NCI-H2029 treated with DMSO at 0.1 percent for 48 hours (cell line): ENCODE measurements at regions not wholly inside any gene's neighbourhood (a gene's known extent, or its start where the extent isn't known, plus 50 kb on each side); places are given as distances from the start of the nearest gene placed in this dataset.

ENCODE experiments used
- DNase-seq: peaks from one replicate; lab custom pipeline; 2025; lab: John Stamatoyannopoulos, UW

DNA sequence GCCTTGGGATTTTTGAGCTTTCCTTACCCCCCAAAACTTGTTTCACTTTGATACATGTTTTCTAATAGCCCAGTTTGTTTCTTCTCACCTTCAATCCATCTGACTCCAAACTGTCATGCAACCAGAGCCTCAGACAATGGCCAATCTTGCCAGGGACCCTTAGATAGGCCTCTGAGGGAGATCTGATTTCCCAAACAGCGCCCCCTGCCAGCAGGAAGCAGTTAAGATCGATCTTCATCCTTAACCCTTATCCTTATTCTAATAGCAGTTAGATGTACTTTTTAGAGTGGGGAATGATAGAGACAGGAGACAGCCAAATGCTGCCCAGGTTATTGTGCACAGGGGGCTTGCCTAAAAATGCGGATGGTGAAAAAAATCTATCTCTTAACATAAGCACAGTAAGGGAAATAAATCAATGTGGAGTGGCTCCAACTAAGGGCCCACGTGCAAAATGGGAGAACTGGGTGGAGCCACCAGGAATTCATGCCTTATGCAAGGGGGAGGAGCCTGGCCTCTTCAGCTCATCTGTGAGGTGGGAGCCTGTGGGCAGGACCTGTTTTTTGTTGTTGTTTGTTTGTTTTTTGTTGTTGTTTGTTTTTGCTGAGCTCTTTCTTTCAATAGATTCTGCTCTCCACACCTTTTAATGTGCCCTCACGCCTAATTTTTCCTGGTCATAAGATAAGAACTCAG lies 833.6 kb upstream of the AGA start:
- DNase-seq, result no peak

DNA sequence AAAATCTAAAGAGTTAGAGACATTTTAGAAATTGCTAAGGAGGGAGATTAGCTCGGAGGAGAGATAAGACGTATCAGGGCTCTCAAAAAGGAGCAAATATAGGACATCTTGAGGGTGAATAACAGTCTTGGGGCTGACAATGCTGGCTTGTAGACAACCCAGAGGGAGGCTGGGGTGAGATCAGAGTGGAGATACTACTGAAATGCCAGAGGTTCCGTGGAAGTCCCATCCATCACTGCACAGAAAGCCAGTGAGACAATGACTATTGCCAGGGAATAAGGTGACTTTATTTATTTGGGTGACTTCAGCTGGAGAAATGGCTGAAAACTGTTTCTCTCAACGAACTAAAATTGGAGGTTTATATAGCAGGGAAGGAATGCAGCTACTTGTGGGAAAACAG lies 838.1 kb upstream of the AGA start:
- no peak for DNase-seq

DNA sequence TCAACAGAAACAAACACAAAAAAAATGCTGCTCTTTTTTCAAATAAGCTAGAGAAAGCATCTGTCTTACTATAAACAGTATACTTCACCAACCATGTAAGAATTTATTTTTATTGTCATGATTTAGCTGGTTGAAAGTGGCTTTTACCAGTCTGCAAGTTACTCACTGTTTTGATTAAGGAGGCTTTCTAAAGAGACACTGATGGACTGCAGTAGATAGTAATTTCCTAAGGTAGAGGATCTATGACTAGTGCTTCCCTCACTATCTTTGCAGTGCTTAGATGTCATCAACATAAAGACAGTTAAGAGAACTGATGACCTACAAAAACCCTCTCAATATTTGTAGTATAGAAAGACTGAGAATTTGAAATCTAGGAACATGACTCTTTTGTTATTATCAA lies 846.2 kb upstream of the AGA start:
- no peak for DNase-seq

DNA sequence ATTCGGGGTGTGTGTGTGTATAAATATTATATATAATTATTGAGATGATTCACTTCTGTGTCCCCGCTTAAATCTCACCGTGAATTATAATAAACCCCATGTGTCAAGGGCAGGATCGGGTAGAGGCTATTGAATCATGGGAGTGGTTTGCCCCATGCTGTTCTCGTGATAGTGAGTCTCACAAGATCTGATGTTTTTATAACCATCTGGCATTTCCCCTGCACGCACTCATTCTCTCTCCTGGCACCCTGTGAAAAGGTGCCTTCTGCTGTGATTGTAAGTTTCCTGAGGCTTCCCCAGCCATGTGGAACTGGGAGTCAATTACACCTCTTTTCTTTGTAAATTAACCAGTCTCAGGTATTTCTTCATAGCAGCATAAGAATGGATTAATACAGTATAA lies 851.4 kb upstream of the AGA start:
- no peak for DNase-seq

DNA sequence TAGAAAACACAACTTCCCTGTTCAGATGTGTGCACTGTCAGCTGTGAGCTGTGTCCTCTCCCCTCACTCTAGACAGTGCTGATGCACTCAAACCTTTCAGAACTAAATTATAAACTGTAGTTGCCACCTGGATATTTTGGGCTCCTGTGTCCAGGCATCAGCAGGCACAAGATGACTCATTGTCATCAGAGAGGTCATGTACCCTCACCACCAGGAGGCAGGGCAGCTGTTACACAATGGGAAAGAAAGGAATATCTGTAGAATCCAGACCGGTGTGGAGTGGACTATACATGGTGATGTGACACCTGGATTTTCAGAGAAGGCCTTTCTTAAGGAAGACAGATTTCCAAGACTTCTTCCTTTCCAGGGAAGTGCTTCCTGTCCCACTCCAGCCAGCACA lies 854.4 kb upstream of the AGA start:
- no peak for DNase-seq

DNA sequence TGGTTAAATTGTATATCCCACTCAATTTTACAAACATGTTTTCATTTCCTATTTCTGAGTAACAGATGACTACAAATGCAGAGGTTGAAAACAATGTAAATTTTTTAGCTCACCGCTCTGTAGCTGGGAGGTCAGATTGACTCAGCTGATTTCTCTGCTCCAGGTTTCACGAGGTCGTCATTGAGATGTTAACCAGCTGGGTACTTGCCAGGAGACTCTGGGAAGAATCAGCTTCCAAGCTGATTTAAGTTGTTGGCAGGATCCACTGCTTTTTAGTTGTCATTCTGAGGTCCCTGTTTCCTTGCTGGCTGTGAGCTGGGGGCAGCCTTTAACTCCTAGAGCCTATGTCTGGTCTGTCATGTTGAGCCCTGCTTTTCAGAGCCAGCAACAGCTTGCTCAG lies 864.3 kb upstream of the AGA start:
- DNase-seq, result no peak

DNA sequence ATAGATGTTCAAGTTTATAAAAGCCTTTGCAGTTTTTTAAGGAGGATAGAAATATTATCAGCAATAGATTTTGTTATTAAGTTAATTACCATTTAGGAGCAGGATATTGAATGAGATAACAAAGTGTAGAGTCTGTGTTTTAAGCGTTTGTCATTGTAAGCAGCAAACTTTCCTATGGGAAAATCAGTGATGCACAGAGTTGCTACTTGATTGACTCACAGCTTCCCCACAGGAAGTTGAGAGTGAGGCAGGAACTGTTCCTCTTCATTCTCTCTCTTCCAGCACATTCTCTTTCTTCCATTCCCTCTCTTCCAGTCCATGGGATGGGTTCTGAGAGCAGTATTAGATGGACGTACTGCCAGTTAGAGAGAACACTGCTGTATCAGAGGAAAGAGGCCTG lies 867.7 kb upstream of the AGA start:
- no peak for DNase-seq

DNA sequence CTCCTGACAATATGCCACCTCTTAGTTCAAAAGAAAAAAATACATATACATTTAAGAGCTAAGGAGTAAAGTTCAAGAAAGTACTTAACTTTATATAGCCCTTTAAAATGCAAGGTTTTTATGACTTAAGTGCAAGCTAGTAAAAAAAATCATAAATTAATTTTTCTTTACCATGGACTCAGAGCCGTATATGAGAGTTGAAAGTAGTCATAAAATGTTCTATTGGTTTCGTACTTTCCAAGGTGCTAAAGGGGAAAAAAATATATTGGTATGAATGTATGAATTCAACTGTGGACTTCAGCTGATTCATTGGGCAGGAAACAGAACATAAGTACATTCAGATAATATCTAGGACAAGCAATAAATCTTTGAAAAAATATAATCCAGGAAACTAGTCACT lies 869.8 kb upstream of the AGA start:
- DNase-seq, result no peak

DNA sequence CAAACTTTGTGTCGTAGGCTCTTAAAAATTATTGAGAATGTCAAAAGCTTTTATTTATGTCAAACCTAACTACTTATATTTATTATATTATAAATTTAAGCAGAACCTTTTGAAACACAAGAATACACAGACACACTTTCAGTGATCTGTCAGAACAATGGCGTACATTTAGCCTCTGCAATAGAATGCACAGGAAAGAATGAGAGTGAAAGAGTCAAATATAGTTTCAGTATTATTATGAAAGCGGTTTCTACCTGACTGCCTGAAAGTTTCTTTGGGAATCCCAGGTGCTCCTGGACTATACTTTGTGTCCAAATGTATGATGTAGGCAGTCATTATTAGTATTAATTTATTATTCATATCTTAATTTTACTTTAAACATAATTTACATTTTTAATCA lies 872.0 kb upstream of the AGA start:
- no peak for DNase-seq

DNA sequence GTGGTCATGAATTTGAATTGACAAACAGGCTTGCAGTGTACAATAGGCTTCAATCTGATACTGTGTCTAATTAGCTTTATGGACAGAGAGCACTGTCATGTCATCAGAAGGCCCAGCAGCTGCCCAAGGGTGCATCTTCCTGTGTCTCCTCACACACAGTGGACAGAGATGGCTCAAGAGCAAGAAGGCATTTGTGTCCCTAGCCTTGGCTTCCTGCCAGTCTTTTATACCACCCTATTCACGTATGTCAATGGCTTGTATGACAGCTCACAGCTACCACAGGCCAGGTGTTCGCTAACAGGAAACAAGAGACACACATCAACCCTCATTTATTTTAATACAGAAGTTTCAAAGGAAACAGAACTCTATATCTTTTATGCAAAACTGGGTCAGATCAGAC lies 874.0 kb upstream of the AGA start:
- DNase-seq, result no peak

DNA sequence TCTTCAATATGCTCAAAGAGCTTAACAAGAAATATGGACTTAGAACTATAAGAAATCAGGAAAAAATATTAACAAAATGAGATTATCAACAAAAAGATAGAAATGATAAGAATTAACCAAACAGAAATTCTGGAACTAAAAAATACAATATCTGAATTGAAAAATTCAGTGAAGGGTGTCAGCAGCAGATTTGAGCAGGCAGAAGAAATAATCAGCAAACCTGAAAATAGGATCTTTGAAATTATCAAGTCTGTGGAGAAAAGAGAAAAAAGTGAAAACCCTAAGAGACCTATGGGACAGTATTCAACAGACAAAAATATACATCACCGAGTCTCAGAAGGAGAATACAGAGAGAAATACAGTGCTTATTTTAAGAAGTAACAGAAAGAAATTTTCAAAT lies 877.8 kb upstream of the AGA start:
- DNase-seq, result no peak

DNA sequence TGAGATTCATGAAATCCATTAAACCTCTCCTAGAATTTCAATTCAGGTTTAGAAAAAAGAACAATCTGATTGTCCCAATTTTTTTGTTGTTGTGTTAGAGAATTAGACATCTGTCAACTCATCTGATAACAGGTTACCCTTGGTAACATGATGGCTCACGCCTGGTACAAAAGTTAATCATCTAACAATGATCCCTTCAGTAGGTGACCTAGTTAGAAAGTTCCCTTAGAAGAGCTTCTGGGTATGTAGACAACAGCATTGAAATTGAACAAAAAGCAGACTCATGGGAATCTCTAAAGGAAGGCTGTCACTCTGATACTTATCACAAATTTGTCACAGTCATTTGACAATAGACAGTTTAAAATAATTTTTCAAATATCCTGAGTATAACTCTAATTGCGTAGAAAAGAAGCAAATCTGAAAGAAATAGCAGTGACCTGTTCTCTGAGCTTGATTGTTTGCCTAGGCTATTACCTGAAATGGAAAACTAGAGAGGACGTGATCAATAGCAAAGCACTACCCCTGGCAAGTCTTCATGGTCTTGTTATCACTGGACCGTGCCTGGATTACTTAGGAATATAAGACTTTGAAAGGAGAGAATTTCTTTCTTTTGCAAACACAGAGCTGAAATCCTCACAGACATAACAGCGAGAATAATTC lies 880.4 kb upstream of the AGA start:
- DNase-seq, result no peak

DNA sequence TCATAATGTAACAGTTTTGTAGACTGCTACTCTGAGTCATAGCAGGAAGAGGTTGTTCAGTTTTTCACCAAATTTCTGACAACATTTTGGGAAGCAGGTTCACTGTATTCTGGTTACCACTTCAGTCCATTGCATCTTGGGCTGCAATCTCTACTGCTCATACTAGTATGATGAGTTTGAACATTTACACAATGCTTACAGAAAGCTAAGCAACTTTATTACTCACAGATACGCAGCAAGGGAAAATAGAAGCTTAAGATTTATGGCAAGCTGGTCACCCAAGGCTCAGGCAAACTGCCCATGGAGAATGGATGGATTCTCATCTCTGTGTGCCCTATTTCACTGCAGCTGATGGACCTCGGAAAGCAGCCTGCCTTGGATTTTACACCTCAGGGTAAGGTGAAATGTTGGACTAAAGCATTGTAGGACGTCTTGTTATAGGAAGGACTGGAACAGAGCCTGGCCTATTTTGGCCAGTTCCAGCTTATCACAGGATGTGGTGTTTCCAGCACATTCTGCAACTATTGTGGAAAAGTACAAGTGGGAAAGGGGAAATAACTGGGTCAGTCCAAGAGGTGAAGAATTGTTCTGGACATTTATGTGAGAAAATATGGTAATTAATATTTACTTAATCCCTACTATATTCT lies 887.1 kb upstream of the AGA start:
- DNase-seq, result no peak

DNA sequence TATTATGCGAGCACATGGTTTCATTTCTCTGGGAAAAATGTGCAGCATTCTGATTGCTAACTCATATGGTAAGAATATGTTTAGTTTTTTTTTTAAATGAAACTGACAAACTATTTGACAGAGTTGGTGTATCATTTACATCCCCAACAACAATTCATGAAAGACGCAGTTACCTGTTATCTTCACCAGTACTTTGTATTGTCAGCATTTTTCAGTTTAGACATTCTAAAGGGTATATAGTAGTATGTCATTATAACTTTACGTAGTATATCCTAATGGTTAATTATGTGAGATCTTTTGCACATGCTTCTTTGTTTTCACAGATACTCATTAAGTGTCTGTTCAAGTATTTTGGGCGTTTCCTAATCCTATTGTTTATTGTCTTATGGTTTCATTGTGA lies 891.1 kb upstream of the AGA start:
- no peak for DNase-seq

DNA sequence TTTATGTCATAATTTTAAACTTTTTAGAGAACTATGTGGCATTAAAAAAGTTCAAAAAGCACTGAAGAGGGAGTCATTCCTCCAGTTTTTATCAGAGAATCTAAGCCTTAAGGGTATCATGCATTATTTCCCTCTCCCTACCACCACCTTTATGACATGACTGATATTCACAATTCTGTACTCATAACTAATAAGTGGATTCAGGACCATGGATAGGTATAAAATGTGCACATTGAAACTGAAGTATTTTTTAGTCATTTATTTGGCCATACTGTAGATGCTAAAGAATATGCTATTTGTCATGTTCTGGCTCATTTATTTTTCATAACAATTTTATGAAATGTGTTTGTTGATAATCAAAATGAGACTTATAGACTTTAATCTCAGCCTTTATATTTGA lies 897.5 kb upstream of the AGA start:
- DNase-seq, result no peak

DNA sequence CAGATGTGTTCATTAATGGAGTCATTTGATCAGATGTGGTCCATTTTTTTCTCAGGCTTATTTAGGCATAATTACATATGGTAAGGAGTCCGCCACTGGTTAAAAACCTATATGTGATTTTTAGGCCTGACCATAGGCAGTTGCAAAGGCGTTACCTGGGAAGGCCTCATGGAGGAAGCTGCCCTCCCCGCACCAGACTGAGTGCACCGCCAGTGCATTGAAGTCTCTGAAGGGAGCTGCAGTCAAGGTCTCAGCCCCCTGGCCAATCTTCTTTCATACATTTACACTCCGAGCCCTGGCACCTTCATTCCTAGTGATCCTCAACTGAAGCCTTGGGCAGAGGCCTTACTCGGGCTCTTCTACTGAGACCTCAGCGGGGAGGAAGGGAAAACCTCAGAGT lies 898.2 kb upstream of the AGA start:
- no peak for DNase-seq

DNA sequence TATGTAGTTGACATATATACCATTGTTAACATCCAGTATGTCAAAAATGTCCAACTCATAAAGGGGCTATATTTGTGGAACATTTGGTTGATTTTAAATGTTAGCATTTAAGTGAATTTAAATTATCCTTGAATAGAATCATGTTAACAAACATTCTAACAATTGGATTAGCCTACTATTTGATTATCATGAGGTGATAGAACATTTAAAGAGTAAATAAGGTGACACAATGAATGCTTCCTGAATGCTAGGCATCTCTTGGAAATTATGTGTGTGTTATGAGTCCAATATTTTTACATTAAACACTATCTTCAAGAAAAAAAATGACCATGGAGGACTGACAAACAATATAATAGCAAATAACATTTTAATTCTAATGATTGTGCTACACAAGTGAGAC lies 901.9 kb upstream of the AGA start:
- no peak for DNase-seq

DNA sequence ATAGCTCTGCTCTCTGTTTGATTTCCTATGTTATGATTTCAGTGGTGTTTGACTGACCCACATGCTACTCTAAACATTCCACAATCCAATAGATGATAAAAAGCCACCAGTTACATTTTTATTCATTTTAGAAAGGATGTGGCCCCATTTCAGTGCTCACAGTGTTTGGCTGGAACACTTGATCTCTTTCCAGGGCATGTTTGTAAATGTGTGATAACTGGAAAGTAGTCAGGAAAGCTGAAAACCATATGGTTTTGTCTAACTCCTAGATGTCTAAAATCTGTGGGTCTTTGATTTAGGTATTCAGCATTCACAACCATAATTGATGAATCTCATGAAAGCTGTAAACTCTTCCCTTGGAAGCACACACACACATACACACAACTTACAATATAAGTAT lies 904.9 kb upstream of the AGA start:
- DNase-seq, result no peak

DNA sequence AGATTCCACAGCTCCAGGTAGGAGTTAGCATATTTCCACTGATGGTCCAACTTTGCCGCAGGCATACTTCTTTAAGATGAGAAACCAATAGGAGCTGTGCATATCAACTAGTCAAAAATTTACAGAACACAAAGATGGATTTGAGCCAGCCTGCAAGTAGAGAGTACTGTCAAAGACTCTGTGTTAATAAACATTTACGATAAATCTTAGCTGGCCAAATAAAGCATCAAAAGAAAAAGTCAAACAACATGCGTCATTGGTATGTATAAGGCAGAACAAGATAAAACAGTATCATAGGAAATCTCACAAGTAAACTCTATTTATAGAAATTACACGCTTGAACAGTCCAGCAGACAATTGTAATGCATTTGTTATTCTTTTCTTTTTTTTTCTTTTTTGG lies 907.4 kb upstream of the AGA start:
- DNase-seq, result no peak

DNA sequence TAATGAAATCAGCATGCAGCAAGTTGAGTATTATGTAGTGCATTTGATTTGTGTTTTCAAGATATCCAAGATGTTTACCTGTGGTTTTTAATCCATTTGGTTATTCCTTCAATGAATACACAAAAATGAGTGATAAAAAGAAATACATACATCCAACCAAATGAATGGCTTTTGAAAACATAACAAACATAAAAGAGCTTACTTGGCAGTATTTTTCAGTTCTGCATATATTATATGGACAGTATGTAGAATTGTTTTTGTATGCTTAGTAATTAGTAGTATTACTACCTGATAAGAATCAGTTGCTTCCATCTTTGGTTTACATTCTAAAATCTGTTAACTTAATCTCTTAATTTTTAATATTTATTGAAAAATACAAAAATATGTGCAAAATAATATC lies 908.9 kb upstream of the AGA start:
- DNase-seq, result no peak

DNA sequence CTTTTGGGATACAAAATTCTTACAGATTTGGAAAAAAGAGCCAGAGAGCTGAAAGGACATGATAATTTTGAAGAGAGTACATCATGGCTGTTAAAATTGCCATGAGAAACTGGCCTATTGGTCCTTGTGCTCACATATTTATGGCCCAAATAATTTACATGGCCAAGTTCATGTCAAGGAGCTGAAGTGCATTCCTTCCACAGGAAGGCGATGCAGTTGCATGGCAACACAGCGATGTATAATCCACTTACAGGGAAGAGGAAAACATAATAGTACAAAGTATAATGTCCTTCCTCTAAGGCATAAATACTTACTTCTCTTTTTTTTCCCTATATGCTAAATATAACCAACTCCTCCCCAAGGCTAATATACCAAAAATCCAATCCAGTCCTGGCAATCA lies 914.5 kb upstream of the AGA start:
- no peak for DNase-seq

DNA sequence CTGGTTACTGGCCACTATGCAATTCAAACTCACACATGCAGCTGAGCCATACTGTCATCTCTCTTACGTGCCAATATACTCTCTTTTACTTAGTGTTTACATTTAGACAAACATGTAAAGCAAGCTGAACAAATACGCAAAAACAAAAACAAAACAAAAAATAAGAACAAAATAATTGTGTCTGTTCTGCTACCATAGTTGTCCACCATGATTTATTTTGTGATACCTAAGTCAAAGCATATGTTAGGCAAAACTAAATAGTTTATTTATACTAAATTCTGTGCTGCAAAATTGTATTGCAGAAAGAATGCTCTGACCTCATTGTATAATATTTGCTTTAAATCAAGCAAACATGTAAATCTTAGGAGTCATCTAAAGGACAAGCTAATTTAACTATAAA lies 943.2 kb upstream of the AGA start:
- no peak for DNase-seq

DNA sequence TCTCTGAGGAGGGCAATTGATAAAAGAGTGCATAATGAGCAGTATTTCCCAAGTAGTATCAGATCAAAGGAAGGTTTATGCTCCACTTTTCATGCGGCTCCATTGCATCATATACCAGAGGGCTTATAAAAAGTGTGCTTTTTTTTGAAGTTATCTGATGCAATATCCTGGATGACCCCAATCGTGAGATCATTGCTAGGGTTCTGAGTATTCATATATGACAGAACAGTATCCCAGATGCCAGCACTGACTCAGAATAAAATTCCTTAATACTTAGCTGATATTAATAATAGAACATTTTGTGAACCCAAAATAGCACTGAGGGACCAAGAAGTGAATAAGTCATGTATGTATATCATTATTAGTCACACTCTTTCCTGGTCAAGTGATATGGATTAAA lies 945.5 kb upstream of the AGA start:
- DNase-seq, result no peak

DNA sequence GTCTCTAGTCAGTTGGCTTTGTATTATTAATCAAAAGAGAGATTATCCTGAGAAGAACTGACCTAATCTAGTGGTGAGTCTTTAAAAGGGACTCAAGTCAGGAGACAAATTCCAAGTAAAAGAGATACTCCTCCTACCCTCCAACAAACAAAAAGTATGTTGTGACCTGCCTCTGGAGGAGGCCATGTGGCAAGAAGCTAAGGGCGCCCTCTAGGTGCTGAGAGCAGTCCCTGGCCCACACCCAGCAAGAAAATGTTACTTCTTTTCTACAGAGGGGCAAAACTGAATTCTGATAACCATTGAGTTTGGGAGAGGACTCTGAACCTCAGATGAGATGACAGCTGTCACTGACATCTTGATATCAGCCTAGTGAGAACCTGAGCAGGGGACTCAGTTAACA lies 953.6 kb upstream of the AGA start:
- DNase-seq, result no peak
